ENCODE measurements at regions not wholly inside any gene's neighbourhood (a gene's known extent, or its start where the extent isn't known, plus 50 kb on each side); places are given as distances from the start of the nearest gene placed in this dataset.

GRCh38 chr18:24782566-24782965 lies 322.1 kb downstream of the HRH4 start:
- in situ Hi-C loops (cut with MboI; ENCODE audit: low sequenced_read_pairs, unreplicated experiment): no loop called here
- no peak for TF ChIP-seq CTCF (IDR thresholded peaks at IDR 0.05; ENCODE audit: borderline replicate concordance, control extremely low read depth, extremely low read depth, insufficient read depth, missing control alignments)
- DNase-seq (ENCODE audit: low spot score): no peak

- in situ Hi-C loops (cut with MboI; ENCODE audit: low sequenced_read_pairs, unreplicated experiment): no loop called here
- TF ChIP-seq CTCF (IDR thresholded peaks at IDR 0.05; ENCODE audit: borderline replicate concordance, control extremely low read depth, extremely low read depth, insufficient read depth, missing control alignments): no peak
- DNase-seq (ENCODE audit: low spot score): no peak
Measured at GRCh38 chr18:24785019-24785418, 324.6 kb downstream of the HRH4 start.

- no peak for DNase-seq (ENCODE audit: low spot score)
- in situ Hi-C loops (cut with MboI; ENCODE audit: low sequenced_read_pairs, unreplicated experiment): no loop called here
- no peak for TF ChIP-seq CTCF (IDR thresholded peaks at IDR 0.05; ENCODE audit: borderline replicate concordance, control extremely low read depth, extremely low read depth, insufficient read depth, missing control alignments)
Measured at GRCh38 chr18:24786027-24786426, 325.6 kb downstream of the HRH4 start.

GRCh38 chr18:24790347-24790746 lies 329.9 kb downstream of the HRH4 start:
- in situ Hi-C loops (cut with MboI; ENCODE audit: low sequenced_read_pairs, unreplicated experiment): no loop called here
- TF ChIP-seq CTCF (IDR thresholded peaks at IDR 0.05; ENCODE audit: borderline replicate concordance, control extremely low read depth, extremely low read depth, insufficient read depth, missing control alignments): no peak
- no peak for DNase-seq (ENCODE audit: low spot score)

GRCh38 chr18:24791751-24792545 lies 331.5 kb downstream of the HRH4 start:
- in situ Hi-C loops (cut with MboI; ENCODE audit: low sequenced_read_pairs, unreplicated experiment): no loop called here
- TF ChIP-seq CTCF (IDR thresholded peaks at IDR 0.05; ENCODE audit: borderline replicate concordance, control extremely low read depth, extremely low read depth, insufficient read depth, missing control alignments): no peak
- DNase-seq (ENCODE audit: low spot score): no peak

GRCh38 chr18:24793742-24794141 lies 333.3 kb downstream of the HRH4 start:
- no peak for TF ChIP-seq CTCF (IDR thresholded peaks at IDR 0.05; ENCODE audit: borderline replicate concordance, control extremely low read depth, extremely low read depth, insufficient read depth, missing control alignments)
- DNase-seq (ENCODE audit: low spot score): no peak

More at GRCh38 chr18:24793742-24794141, 333.3 kb downstream of the HRH4 start:
- in situ Hi-C loops (cut with MboI; ENCODE audit: low sequenced_read_pairs, unreplicated experiment): no loop called here

Data from GM13976 (cell line).